ENCODE measurements at regions not wholly inside any gene's neighbourhood (a gene's known extent, or its start where the extent isn't known, plus 50 kb on each side); places are given as distances from the start of the nearest gene placed in this dataset.

DNA sequence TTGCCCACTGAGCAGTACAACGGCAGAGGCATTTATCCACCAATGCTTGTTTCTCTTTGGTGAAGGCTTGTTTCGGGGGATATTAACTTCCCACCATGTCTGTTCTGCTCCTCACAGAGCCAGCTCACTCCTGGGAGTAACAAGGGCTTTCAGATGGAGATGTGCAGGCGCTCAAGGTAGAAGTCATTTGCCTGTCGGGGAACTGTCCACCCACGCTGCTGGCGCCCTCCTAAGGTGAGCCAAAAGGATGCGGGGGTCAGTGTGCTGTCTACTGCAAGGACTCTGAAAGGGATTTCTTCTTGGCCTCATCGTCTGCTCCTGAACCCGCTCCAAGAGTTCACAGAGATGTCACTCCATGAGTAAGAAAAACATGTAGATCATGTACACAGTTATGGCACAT, 57.0 kb upstream of the CYRIA start:
- TF ChIP-seq, protein P1, sequence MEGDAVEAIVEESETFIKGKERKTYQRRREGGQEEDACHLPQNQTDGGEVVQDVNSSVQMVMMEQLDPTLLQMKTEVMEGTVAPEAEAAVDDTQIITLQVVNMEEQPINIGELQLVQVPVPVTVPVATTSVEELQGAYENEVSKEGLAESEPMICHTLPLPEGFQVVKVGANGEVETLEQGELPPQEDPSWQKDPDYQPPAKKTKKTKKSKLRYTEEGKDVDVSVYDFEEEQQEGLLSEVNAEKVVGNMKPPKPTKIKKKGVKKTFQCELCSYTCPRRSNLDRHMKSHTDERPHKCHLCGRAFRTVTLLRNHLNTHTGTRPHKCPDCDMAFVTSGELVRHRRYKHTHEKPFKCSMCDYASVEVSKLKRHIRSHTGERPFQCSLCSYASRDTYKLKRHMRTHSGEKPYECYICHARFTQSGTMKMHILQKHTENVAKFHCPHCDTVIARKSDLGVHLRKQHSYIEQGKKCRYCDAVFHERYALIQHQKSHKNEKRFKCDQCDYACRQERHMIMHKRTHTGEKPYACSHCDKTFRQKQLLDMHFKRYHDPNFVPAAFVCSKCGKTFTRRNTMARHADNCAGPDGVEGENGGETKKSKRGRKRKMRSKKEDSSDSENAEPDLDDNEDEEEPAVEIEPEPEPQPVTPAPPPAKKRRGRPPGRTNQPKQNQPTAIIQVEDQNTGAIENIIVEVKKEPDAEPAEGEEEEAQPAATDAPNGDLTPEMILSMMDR (IDR thresholded peaks at IDR 0.05): no peak
- TF ChIP-seq POLR2AphosphoS5 (IDR thresholded peaks at IDR 0.05) (no peak), POLR2A (IDR thresholded peaks at IDR 0.05) (no peak)

All from prostate gland (tissue), 2 donors.